ENCODE measurements at regions not wholly inside any gene's neighbourhood (a gene's known extent, or its start where the extent isn't known, plus 50 kb on each side); places are given as distances from the start of the nearest gene placed in this dataset.
A peak's percentile ranks its signal among the peaks of the same experiment; 100 is the strongest.

DNA sequence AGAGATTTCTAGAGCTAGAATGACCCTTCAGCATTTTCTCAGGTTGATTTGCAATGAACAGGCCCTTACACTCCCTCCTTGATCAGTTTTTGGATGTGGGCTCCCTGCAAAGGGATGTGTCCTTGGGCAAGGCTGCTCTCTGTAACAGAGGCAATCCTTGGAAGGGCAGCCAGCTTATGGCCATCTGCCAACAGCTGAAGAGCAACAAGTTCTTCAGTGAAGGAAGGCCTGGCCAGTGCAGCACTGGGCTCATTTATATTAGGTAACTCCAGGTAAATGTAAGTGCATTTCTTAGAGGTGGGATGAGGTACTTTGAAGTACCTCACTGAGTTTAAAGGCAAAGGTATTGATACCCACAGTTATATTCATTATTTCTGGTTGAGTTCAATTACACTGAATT is 114.3 kb upstream of the KCNJ16 start:
- H3K4me3 ChIP-seq (ENCODE audit: low read depth, low read length), result no peak overlapping the region
- ChIA-PET CTCF (no interaction called here), POLR2A (interaction anchor here (0.6 kb wide), 1 partner anchor 219 kb away, joined by 3 read pairs; no protein-coding TSS in a partner anchor)
- no peak for DNase-seq (ENCODE audit: low read depth, low spot score)
- TF ChIP-seq CTCF (IDR thresholded peaks at IDR 0.05; ENCODE audit: insufficient read depth, low read length, missing control alignments), result no peak

GRCh38 chr17:69961501-69962145 is 113.4 kb upstream of the KCNJ16 start:
- no peak overlapping the region for H3K4me3 ChIP-seq (ENCODE audit: low read depth, low read length)
- ChIA-PET POLR2A (no interaction called here), CTCF (no interaction called here)
- no peak for TF ChIP-seq CTCF (IDR thresholded peaks at IDR 0.05; ENCODE audit: insufficient read depth, low read length, missing control alignments)
- DNase-seq (ENCODE audit: low read depth, low spot score), result no peak

- ChIA-PET POLR2A (no interaction called here), CTCF (no interaction called here)
Observed at GRCh38 chr17:69962436-69962995, 112.5 kb upstream of the KCNJ16 start.

GRCh38 chr17:69967910-69968411 is 107.1 kb upstream of the KCNJ16 start:
- H3K4me3 ChIP-seq (ENCODE audit: low read depth, low read length), result no peak overlapping the region
- ChIA-PET POLR2A (interaction anchor here (0.8 to 1.3 kb wide), 2 partner anchors 97 to 359 kb away, joined by 3 to 4 read pairs; no protein-coding TSS in a partner anchor), CTCF (interaction anchor here (1.0 kb wide), 1 partner anchor 361 kb away, joined by 4 read pairs; no protein-coding TSS in a partner anchor)
- DNase-seq (ENCODE audit: low read depth, low spot score), result peak; percentile 97
- TF ChIP-seq CTCF (IDR thresholded peaks at IDR 0.05; ENCODE audit: insufficient read depth, low read length, missing control alignments), result no peak

More at GRCh38 chr17:69962436-69962995, 112.5 kb upstream of the KCNJ16 start:
- no peak for TF ChIP-seq CTCF (IDR thresholded peaks at IDR 0.05; ENCODE audit: insufficient read depth, low read length, missing control alignments)
- DNase-seq (ENCODE audit: low read depth, low spot score), result no peak
- H3K4me3 ChIP-seq (ENCODE audit: low read depth, low read length), result no peak overlapping the region

GRCh38 chr17:69969897-69970296 is 105.1 kb upstream of the KCNJ16 start:
- no peak for DNase-seq (ENCODE audit: low read depth, low spot score)
- TF ChIP-seq CTCF (IDR thresholded peaks at IDR 0.05; ENCODE audit: insufficient read depth, low read length, missing control alignments), result no peak
- ChIA-PET POLR2A (no interaction called here), CTCF (interaction anchor here (1.8 kb wide), 1 partner anchor 362 kb away, joined by 6 read pairs; no protein-coding TSS in a partner anchor)
- no peak overlapping the region for H3K4me3 ChIP-seq (ENCODE audit: low read depth, low read length)

GRCh38 chr17:69972251-69972650 is 102.8 kb upstream of the KCNJ16 start:
- peak; percentile 16 for DNase-seq (ENCODE audit: low read depth, low spot score)
- ChIA-PET CTCF (no interaction called here), POLR2A (interaction anchor here (0.5 kb wide), 1 partner anchor 25 kb away, joined by 3 read pairs; no protein-coding TSS in a partner anchor)
- no peak overlapping the region for H3K4me3 ChIP-seq (ENCODE audit: low read depth, low read length)
- TF ChIP-seq CTCF (IDR thresholded peaks at IDR 0.05; ENCODE audit: insufficient read depth, low read length, missing control alignments), result no peak

Measured in AG04449 (cell line).